ENCODE measurements at regions not wholly inside any gene's neighbourhood (a gene's known extent, or its start where the extent isn't known, plus 50 kb on each side); places are given as distances from the start of the nearest gene placed in this dataset.
A peak's percentile ranks its signal among the peaks of the same experiment; 100 is the strongest.

DNA sequence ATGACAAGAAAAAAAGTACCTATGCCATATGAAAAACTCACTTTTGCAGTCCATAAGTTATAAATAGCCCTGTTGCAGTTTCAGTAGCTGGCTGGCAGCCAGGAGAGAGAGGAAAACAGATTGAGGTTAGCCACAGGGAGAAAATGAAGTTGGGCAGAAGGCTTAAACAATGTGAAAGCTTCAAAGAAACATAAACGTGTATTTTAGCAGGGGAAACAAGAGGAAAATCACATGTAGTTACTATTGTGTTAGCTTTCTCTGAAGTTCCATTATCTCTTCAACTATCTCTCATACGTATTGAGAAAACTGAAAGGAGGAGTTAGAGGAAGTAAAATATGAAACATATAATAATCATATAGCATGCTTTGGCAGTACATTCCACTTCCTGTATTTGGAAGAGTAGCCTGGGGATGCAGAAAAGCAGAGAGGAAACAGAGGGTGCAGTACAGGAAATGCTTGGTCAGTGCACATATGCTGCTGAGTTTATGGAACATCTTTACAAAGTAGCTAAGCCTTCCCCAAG is 1551.1 kb downstream of the EFNB2 start:
- TF ChIP-seq, protein P1, sequence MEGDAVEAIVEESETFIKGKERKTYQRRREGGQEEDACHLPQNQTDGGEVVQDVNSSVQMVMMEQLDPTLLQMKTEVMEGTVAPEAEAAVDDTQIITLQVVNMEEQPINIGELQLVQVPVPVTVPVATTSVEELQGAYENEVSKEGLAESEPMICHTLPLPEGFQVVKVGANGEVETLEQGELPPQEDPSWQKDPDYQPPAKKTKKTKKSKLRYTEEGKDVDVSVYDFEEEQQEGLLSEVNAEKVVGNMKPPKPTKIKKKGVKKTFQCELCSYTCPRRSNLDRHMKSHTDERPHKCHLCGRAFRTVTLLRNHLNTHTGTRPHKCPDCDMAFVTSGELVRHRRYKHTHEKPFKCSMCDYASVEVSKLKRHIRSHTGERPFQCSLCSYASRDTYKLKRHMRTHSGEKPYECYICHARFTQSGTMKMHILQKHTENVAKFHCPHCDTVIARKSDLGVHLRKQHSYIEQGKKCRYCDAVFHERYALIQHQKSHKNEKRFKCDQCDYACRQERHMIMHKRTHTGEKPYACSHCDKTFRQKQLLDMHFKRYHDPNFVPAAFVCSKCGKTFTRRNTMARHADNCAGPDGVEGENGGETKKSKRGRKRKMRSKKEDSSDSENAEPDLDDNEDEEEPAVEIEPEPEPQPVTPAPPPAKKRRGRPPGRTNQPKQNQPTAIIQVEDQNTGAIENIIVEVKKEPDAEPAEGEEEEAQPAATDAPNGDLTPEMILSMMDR (IDR thresholded peaks at IDR 0.05; ENCODE audit: unreplicated experiment in 3 of 3): no peak

DNA sequence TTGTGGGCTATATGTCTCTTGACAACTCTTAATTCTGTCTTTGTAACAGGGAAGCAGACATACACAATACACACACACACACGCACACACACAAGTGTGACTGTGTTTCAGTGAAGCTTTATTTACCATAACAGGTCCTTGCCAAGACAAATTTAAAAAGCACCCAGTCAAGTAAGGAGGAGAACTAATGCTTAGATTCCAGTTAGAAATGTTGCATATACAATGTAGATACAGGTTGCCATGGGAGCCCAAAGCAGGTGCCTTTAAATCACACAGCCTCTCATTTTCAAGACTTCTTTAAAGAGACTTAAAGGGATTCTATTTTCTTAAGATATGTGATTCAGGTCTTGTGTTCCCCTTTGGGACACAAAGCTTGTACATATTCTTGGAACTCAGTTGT is 1551.9 kb downstream of the EFNB2 start:
- no peaks in the 10 kb centered on the region for H3K36me3 Mint-ChIP-seq (ENCODE audit: low read depth)
- H3K9me3 Mint-ChIP-seq: no peaks in the 10 kb centered on the region
- H3K4me1 Mint-ChIP-seq: peaks cover 26% of the 10 kb centered on the region
- no peak overlapping the region for H3K4me3 Mint-ChIP-seq
- TF ChIP-seq, protein P1 (IDR thresholded peaks at IDR 0.05; ENCODE audit: unreplicated experiment in 3 of 3): no peak
- H3K27me3 Mint-ChIP-seq (ENCODE audit: low read depth): no peaks in the 10 kb centered on the region
- H3K27ac Mint-ChIP-seq: peak overlapping the region in 2 of 3 experiments; percentile 29 to 46

More for the DNA sequence above, 1551.1 kb downstream of the EFNB2 start:
- peaks cover 20% of the 10 kb centered on the region for H3K4me1 Mint-ChIP-seq
- peak overlapping the region; percentile 82 to 88 (median 85) for H3K27ac Mint-ChIP-seq
- peak overlapping the region in 2 of 3 experiments; percentile 9 to 24 for H3K4me3 Mint-ChIP-seq
- H3K27me3 Mint-ChIP-seq (ENCODE audit: low read depth): no peaks in the 10 kb centered on the region
- H3K36me3 Mint-ChIP-seq (ENCODE audit: low read depth): no peaks in the 10 kb centered on the region
- H3K9me3 Mint-ChIP-seq: no peaks in the 10 kb centered on the region

DNA sequence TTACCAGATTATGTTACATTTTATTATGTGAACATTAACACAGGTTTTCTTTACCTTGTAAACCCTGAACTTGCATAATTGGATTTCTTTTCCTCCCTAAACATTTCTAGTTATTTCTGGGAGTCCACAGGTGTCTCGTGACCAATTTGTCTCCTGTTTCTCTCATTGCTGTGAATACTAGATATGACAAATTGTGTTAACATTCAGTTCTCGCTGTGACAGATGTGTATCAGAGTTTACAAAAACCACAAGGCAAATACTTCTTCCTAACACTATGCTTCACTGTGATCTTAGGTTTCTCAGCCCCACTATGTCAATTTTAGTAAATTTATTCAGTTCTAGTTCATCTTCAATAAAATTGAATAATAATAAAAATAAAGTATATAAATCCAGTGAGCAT is 1554.9 kb downstream of the EFNB2 start:
- Mint-ChIP-seq H3K27me3 (ENCODE audit: low read depth) (no peaks in the 10 kb centered on the region), H3K4me3 (no peak overlapping the region), H3K27ac (no peak overlapping the region), H3K4me1 (peaks cover 26% of the 10 kb centered on the region), H3K9me3 (no peaks in the 10 kb centered on the region), H3K36me3 (ENCODE audit: low read depth) (no peaks in the 10 kb centered on the region)
- TF ChIP-seq, protein P1 (IDR thresholded peaks at IDR 0.05; ENCODE audit: unreplicated experiment in 3 of 3): no peak

DNA sequence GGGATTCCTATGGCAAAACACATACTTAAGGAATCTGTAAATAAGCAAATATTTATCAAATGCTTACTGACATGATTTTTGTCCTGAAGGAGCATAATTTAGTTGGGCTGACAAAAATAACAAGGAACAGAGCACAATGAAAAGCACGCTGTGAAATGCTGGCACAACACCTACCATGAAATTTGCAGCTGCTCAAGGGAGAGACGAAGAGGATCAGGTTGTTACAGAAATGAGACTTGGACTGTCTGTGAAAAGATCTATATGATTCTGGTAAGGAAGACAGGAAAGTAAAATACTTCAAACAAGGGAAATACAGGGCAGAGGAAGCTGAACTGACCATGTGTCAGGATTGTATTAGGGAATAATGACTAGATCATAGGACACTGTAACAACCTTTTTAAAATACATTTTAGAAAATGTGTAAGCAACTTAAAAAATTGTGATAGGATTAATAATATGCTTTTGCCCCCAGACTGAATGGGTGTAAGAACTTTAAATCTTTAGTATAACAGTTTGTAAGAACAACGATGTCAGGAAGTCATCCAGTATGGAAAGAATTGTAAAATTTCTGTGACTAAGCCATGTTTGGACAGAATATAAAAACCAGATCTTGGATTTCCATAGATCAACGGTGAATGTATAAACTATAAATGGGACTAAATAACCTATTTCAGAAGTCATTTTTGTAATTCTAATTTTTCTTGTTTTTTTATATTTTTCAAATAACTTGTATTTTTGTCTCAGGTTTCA is 1556.0 kb downstream of the EFNB2 start:
- H3K4me3 Mint-ChIP-seq: no peak overlapping the region
- peak overlapping the region; percentile 17 to 33 (median 23) for H3K27ac Mint-ChIP-seq
- H3K9me3 Mint-ChIP-seq: no peaks in the 10 kb centered on the region
- TF ChIP-seq, protein P1 (IDR thresholded peaks at IDR 0.05; ENCODE audit: unreplicated experiment in 3 of 3): no peak
- H3K36me3 Mint-ChIP-seq (ENCODE audit: low read depth): no peaks in the 10 kb centered on the region
- peaks cover 18% of the 10 kb centered on the region for H3K4me1 Mint-ChIP-seq
- no peaks in the 10 kb centered on the region for H3K27me3 Mint-ChIP-seq (ENCODE audit: low read depth)

DNA sequence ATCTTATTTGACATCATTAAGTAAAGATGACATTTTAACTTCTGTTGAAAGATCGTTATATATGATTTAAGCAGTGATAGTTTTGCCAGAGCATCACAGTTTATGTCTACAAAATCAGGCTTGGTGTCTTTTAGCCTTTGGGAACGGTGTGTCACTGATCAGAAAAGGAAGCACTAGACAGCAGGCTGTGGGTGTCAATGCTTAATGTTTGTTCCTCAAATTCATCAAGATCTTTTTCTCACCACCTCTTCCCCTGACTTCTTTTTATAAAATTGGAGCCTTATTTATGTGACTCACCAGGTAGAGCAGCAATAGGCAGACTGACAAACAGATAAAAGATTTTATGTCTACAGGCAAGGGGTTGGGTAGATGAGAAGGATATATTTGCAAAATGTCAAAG is 1558.5 kb downstream of the EFNB2 start:
- no peak overlapping the region for H3K27ac Mint-ChIP-seq
- H3K4me3 Mint-ChIP-seq: no peak overlapping the region
- H3K27me3 Mint-ChIP-seq (ENCODE audit: low read depth): no peaks in the 10 kb centered on the region
- H3K4me1 Mint-ChIP-seq: peaks cover 9% of the 10 kb centered on the region
- H3K9me3 Mint-ChIP-seq: no peaks in the 10 kb centered on the region
- no peaks in the 10 kb centered on the region for H3K36me3 Mint-ChIP-seq (ENCODE audit: low read depth)
- TF ChIP-seq, protein P1 (IDR thresholded peaks at IDR 0.05; ENCODE audit: unreplicated experiment in 3 of 3): no peak

DNA sequence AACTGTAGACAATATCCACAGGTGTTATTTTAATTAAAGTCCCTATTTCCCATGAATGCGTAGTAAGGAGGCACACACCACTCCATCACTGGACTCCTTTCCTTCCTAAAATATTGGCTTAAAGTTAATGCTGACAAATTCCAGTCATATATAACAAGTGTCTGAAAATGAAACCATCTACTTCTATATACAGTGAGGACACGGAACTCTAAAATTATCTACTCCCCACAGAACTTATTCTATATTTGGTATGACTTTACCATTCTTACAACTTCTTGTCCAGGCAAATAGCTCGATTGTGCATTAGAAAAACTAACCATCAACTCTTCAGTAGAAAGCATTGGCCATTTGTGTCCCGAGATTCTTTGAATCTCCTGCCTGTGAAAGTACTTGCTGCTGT is 1560.2 kb downstream of the EFNB2 start:
- H3K36me3 Mint-ChIP-seq (ENCODE audit: low read depth): no peaks in the 10 kb centered on the region
- TF ChIP-seq, protein P1 (IDR thresholded peaks at IDR 0.05; ENCODE audit: unreplicated experiment in 3 of 3): no peak

More for the DNA sequence above, 1560.2 kb downstream of the EFNB2 start:
- Mint-ChIP-seq H3K4me1 (peaks cover 9% of the 10 kb centered on the region), H3K27ac (no peak overlapping the region), H3K27me3 (ENCODE audit: low read depth) (no peaks in the 10 kb centered on the region), H3K9me3 (no peaks in the 10 kb centered on the region), H3K4me3 (no peak overlapping the region)
